ENCODE measurements at regions not wholly inside any gene's neighbourhood (a gene's known extent, or its start where the extent isn't known, plus 50 kb on each side); places are given as distances from the start of the nearest gene placed in this dataset.

GRCh38 chr11:70623906-70624597 lies 225.7 kb downstream of the CTTN start:
- H3K36me3 ChIP-seq (ENCODE audit: control insufficient read depth in 4 of 4, insufficient read depth in 4 of 4, low read length in 4 of 4): no peaks in the 10 kb centered on the region
- no peak for TF ChIP-seq CTCF (IDR thresholded peaks at IDR 0.05; ENCODE audit: control extremely low read depth, extremely low read depth)
- 66 to 76% methylated on average over 9 of the region's 9 CpGs for WGBS, 2 donors
- peaks cover 0 to 1% (median 0%) of the 10 kb centered on the region in 4 donors for H3K9me3 ChIP-seq (ENCODE audit: control insufficient read depth in 4 of 4, insufficient read depth in 3 of 4, low read length in 3 of 4)
- H3K27me3 ChIP-seq (ENCODE audit: control insufficient read depth in 3 of 3, insufficient read depth in 3 of 3, low read length in 2 of 3): no peaks in the 10 kb centered on the region
- H3K27ac ChIP-seq (ENCODE audit: low read depth in 1 of 2, low read length in 1 of 2): no peak overlapping the region
- no peak overlapping the region for H3K9ac ChIP-seq (ENCODE audit: insufficient read depth in 1 of 2, low read length in 2 of 2)
- DNase-seq (no peak), ATAC-seq (ENCODE audit: insufficient read depth, low FRiP score) (no peak)
- H3K4me1 ChIP-seq (ENCODE audit: control insufficient read depth in 5 of 5, insufficient read depth in 5 of 5, low read length in 5 of 5): peaks cover 0 to 9% (median 6%) of the 10 kb centered on the region in 5 donors
- no peak overlapping the region for H3K4me3 ChIP-seq

GRCh38 chr11:70624598-70624993 lies 226.3 kb downstream of the CTTN start:
- Histone ChIP-seq H3K4me3 (no peak overlapping the region), H3K9ac (ENCODE audit: insufficient read depth in 1 of 2, low read length in 2 of 2) (no peak overlapping the region), H3K36me3 (ENCODE audit: control insufficient read depth in 4 of 4, insufficient read depth in 4 of 4, low read length in 4 of 4) (no peaks in the 10 kb centered on the region), H3K9me3 (ENCODE audit: control insufficient read depth in 4 of 4, insufficient read depth in 3 of 4, low read length in 3 of 4) (peaks cover 0 to 1% (median 0%) of the 10 kb centered on the region in 4 donors), H3K4me1 (ENCODE audit: control insufficient read depth in 5 of 5, insufficient read depth in 5 of 5, low read length in 5 of 5) (peaks cover 0 to 15% (median 7%) of the 10 kb centered on the region in 5 donors), H3K27me3 (ENCODE audit: control insufficient read depth in 3 of 3, insufficient read depth in 3 of 3, low read length in 2 of 3) (no peaks in the 10 kb centered on the region), H3K27ac (ENCODE audit: low read depth in 1 of 2, low read length in 1 of 2) (no peak overlapping the region)
- WGBS, 2 donors: 68 to 79% methylated on average over 10 of the region's 10 CpGs
- TF ChIP-seq CTCF (IDR thresholded peaks at IDR 0.05; ENCODE audit: control extremely low read depth, extremely low read depth): no peak
- ATAC-seq (ENCODE audit: insufficient read depth, low FRiP score) (no peak), DNase-seq (no peak)

GRCh38 chr11:70625051-70625450 lies 226.7 kb downstream of the CTTN start:
- no peak overlapping the region for H3K9ac ChIP-seq (ENCODE audit: insufficient read depth in 1 of 2, low read length in 2 of 2)
- ATAC-seq (ENCODE audit: insufficient read depth, low FRiP score) (no peak), DNase-seq (no peak)
- H3K27me3 ChIP-seq (ENCODE audit: control insufficient read depth in 3 of 3, insufficient read depth in 3 of 3, low read length in 2 of 3): no peaks in the 10 kb centered on the region
- H3K4me1 ChIP-seq (ENCODE audit: control insufficient read depth in 5 of 5, insufficient read depth in 5 of 5, low read length in 5 of 5): peaks cover 0 to 15% (median 7%) of the 10 kb centered on the region in 5 donors
- H3K27ac ChIP-seq (ENCODE audit: low read depth in 1 of 2, low read length in 1 of 2): no peak overlapping the region
- TF ChIP-seq CTCF (IDR thresholded peaks at IDR 0.05; ENCODE audit: control extremely low read depth, extremely low read depth): no peak
- H3K36me3 ChIP-seq (ENCODE audit: control insufficient read depth in 4 of 4, insufficient read depth in 4 of 4, low read length in 4 of 4): no peaks in the 10 kb centered on the region
- H3K9me3 ChIP-seq (ENCODE audit: control insufficient read depth in 4 of 4, insufficient read depth in 3 of 4, low read length in 3 of 4): peaks cover 0 to 1% (median 0%) of the 10 kb centered on the region in 4 donors
- 89 to 90% methylated on average over 7 of the region's 7 CpGs for WGBS, 2 donors
- H3K4me3 ChIP-seq: no peak overlapping the region

Data from lung (tissue), 11 donors.